ENCODE measurements at regions not wholly inside any gene's neighbourhood (a gene's known extent, or its start where the extent isn't known, plus 50 kb on each side); places are given as distances from the start of the nearest gene placed in this dataset.

- TF ChIP-seq, protein P1, sequence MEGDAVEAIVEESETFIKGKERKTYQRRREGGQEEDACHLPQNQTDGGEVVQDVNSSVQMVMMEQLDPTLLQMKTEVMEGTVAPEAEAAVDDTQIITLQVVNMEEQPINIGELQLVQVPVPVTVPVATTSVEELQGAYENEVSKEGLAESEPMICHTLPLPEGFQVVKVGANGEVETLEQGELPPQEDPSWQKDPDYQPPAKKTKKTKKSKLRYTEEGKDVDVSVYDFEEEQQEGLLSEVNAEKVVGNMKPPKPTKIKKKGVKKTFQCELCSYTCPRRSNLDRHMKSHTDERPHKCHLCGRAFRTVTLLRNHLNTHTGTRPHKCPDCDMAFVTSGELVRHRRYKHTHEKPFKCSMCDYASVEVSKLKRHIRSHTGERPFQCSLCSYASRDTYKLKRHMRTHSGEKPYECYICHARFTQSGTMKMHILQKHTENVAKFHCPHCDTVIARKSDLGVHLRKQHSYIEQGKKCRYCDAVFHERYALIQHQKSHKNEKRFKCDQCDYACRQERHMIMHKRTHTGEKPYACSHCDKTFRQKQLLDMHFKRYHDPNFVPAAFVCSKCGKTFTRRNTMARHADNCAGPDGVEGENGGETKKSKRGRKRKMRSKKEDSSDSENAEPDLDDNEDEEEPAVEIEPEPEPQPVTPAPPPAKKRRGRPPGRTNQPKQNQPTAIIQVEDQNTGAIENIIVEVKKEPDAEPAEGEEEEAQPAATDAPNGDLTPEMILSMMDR (IDR thresholded peaks at IDR 0.05), result no peak
- no peak for TF ChIP-seq POLR2A (IDR thresholded peaks at IDR 0.05)
Observed at GRCh38 chr13:84433024-84433423, 550.8 kb upstream of the SLITRK1 start.
